Left colon (tissue), 2 donors: ENCODE measurements at regions not wholly inside any gene's neighbourhood (a gene's known extent, or its start where the extent isn't known, plus 50 kb on each side); places are given as distances from the start of the nearest gene placed in this dataset.

ENCODE experiments used
- ATAC-seq: fragments of 200-7000 bp; cut with Tn5 transposase; one replicate; pipeline ENCODE4 v1.9.1; 2020; ENCODE audit warnings: mild to moderate bottlenecking, moderate library complexity
- DNase-seq, 2 donors: peaks; one replicate each; pipeline ENCODE4 v3.0.0-alpha.2; 2020
- intact Hi-C, 2 donors: fragments of 100-400 bp; cut with DNase I in 1 of 2; cut with micrococcal nuclease in 1 of 2; formaldehyde crosslinking; loops; one replicate each; pipeline versions ENCODE4 v1.11.2 to v1.14.0; 2022; cut with DNase I, micrococcal nuclease
- donor health status: DM: no; HTN: no; CAD: no.
- donor health status: DM: yes; HTN: yes; CAD: no.

DNA sequence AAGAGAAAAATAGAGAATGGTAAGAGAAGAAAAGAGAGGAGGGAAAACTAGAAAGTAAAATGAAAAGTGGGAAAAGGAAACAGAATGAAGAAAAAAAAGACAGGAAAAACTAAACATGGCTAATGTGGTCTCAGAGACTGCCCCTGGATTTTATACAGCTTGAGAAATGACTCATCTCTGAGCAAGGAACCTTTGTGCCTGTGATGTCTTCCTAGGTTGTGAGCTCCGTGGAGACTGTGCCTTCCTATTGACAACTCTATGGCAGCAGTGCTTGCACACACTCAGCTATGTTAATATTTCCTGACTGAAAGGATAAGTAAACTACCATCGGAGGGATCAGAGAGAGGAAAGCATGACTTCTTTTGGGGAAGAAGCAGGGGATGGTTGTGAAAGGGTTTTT lies 203.8 kb downstream of the RDH14 start:
- no peak for DNase-seq
- intact Hi-C loops: no loop called here
- ATAC-seq: no peak

DNA sequence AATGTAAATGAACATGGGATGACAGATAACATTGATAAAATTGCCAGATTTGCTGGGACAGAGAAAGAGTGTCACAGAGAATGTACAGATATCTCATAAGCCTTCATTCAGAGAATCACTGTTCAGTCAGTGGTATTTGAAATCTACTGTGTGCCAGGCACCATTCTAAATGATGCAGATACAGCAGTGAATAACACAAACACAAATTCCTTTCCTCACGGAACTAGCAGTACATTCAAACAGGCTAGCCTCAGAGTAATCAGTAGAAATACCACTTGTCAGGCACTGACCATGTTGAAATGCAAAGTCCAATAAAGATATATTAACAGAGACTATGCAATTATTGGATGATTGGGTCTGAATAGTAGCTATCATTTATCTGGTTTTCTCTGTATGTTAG lies 211.0 kb downstream of the RDH14 start:
- ATAC-seq (no peak), DNase-seq (no peak)
- intact Hi-C loops: no loop called here

DNA sequence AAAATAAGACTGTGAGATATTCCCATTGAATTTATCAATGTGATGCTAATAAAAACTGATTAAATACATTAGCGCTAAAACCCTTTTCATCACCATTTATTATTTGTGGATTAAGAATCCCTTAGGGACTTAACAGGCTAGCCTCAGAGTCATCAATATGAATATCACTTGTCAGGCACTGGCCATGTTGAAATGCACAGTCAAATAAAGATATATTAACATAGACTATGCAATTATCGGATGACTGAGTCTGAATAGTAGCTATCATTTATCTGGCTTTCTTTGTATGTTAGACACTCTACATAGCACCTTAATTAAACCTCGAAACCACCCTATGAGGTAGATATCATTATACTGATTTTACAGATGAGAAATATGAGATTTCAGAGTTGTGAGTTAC lies 213.6 kb downstream of the RDH14 start:
- no peak for DNase-seq
- intact Hi-C loops: no loop called here

DNA sequence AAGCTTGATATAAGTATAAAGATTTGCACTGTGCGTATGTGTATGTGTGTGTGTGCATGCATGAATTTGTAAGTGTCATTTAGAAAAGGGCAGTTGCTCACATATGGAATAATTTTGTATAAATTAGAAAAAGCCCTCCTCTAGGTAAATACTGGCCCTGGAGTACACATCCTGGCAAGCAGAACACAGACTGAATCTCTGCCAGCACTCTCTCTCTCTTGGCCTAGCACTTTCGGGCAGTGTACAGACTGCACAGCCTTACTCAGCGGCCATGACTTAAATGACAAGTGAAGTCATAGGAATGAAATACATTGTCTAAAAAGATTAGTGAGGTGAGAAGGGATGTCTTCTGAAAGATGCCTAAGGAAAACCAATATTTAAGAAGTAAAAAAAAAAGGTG lies 214.1 kb downstream of the RDH14 start:
- ATAC-seq (no peak), DNase-seq (no peak)
- intact Hi-C loops: no loop called here

More for the DNA sequence above, 213.6 kb downstream of the RDH14 start:
- ATAC-seq: no peak

DNA sequence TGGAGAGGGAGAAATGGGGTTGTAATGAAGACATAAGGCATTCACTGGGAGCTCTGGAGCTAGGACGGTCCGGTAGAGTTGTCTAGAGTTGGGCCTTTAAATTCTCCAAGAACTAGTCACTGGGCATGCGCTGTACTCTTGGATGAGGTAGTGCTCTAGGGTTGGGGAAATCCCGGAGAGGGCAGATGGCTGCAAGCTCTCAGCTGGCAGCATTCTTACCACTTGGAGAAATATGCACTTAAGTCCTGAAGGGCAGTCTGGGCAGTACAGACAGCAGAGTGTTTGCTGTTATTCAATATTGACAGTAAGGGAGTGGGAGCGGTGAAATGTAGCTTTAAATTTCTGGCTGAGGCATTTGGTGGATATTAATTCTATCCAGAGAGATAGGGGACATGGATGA lies 214.6 kb downstream of the RDH14 start:
- ATAC-seq: peak; percentile 56
- peak in 1 of 2 donors; percentile 5 for DNase-seq
- intact Hi-C loops: no loop called here

DNA sequence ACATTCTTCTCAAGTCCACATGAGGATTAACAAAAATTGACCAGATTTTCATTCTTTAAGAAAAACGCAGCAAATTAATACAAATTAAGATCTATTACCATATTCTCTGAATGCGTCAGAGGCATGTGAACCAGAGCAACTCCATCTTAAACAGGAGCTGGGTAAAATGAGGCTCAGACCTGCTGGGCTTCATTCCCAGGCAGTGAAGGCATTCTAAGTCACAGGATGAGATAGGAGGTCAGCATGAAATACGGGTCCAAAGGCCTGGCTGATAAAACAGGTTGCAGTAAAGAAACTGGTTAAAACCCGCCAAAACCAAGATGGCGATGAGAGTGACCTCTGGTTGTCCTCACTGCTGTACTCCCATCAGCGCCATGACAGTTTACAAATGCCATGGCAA lies 217.6 kb downstream of the RDH14 start:
- DNase-seq: no peak
- no peak for ATAC-seq
- intact Hi-C loops: no loop called here

DNA sequence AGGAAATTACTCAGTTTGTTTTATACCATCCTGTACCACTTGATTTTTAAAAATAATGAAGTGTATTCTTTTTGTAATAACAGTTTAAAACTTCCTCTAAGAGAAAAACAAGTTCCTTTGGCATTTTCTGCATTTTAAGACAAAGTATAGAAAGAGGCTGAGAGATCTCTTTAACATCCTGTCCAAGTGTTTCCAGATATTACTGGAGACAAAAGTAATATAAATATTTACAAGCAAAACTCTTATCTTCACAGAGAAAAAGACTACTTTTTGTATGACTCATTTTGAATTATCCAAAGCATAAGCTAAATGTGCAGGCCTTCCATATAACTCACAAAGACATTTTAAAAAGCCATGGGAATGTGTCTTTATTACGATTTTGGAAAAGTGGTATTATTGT lies 221.1 kb downstream of the RDH14 start:
- DNase-seq: no peak
- ATAC-seq: no peak
- intact Hi-C loops: no loop called here

DNA sequence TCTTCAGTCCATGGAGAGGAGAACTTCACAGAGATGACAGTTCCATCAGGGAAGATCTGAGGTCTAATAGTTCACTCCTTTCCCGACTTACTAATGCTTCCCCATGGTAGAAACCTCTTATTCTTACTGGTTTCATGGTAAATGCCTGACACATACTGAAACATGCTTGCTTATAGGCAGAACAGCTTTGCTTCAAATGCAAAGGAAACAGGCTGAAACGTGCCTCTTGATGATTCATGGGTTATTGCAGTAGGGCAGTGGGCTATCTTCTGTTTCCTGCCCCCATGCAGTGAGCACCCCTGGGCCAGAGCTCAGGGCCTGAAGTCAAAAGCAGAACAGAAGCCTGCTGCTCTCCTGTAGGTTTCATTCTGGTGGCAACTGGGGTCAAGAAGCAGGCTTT lies 223.5 kb downstream of the RDH14 start:
- ATAC-seq: no peak
- DNase-seq: no peak
- intact Hi-C loops: no loop called here

DNA sequence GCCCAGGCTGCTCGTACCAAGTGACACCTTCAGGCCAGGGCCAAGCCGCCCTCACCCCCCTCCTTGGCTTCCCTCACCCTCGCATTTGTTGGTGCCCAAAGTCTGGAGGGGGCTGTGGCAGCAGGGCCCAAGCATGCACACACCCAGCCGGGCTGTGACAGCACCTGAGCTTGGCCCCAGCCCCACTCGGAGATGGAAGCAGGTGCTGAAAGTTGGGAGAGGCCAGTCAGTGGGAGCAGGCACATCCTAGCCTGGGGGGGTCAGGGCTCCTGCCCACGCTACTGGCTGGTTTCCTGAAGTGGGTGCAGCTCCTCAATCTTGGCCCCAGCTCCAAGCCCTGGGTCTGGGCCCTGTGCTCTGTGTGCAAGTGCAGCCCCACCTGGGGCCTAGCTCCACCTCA lies 228.0 kb downstream of the RDH14 start:
- DNase-seq (no peak), ATAC-seq (no peak)
- intact Hi-C loops: no loop called here

DNA sequence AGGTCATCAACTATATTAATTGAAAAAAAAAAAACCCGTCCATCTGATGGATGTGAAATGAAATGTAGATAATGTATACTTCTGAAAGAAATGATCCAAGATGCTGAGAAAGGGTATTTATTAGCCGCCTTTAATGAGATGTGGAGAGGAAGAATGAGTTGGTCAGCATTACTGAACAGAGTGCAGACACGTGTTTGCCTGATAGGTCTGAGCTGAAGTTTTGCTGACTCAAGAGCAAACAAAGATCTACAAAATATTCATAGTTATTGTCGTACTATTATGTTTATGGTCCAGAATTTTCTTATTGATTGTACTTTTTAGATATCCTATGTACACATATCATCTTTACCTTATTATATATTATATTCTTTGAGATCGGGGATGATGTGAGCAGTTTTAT lies 235.3 kb downstream of the RDH14 start:
- intact Hi-C loops: no loop called here
- DNase-seq (no peak), ATAC-seq (no peak)

DNA sequence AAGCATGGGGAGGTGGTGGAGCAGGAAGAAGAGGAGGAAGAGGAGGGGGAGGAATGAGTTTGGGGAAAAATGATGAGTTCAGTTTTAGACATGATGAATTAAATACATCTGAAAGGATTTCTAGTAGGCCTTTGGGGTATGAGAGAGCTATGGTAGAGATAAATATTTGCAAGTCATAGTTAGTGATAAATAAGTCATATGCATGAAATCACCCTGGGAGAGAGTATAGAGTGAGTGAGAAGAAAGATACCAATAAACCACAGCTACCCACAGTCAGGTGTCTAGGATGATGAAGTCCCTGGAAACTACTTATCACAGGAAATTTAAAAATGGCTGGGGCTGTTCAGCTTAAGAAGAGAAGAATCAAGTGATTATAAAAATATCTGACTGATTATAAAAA lies 240.5 kb downstream of the RDH14 start:
- no peak for ATAC-seq
- DNase-seq: no peak
- intact Hi-C loops: no loop called here

DNA sequence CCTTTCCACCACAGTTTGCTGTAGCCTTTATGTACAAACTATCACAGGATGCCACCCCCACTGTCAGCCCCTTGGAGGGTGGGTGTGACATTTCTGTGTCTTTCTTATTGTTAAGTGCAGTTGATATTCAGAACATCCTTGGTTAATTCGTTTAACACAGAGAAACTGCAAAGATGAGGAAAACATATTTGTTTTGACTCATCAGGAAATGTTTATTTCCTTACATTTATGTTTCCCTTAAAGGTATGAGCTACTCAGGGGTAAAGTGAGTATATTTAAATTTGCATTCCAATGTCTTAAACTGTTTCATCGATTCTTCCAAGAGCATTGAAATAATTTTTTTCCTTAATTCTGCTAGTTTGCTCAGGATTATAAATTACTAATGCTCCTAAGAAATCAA lies 243.4 kb downstream of the RDH14 start:
- DNase-seq: no peak

DNA sequence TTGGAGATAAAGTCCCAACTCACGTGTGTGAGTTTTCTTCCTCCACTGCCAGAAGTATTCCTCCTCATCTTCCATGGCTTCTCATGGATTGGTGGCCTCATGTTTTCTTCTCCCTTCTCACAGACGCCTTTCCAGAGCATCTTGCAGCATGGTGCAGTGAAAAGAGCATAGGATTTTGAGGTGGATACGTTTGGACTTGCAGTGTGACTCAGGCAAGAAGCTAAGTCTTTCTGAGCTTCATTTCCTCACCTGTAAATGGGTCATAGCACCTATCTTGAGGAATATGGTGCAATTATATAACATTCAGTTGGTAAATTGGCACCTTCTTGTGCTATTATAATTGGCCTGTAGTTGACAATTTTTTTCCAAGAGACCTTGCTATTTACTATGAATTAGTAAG lies 247.6 kb downstream of the RDH14 start:
- intact Hi-C loops: no loop called here
- ATAC-seq (no peak), DNase-seq (no peak)

More for the DNA sequence above, 243.4 kb downstream of the RDH14 start:
- intact Hi-C loops: no loop called here
- ATAC-seq: no peak

DNA sequence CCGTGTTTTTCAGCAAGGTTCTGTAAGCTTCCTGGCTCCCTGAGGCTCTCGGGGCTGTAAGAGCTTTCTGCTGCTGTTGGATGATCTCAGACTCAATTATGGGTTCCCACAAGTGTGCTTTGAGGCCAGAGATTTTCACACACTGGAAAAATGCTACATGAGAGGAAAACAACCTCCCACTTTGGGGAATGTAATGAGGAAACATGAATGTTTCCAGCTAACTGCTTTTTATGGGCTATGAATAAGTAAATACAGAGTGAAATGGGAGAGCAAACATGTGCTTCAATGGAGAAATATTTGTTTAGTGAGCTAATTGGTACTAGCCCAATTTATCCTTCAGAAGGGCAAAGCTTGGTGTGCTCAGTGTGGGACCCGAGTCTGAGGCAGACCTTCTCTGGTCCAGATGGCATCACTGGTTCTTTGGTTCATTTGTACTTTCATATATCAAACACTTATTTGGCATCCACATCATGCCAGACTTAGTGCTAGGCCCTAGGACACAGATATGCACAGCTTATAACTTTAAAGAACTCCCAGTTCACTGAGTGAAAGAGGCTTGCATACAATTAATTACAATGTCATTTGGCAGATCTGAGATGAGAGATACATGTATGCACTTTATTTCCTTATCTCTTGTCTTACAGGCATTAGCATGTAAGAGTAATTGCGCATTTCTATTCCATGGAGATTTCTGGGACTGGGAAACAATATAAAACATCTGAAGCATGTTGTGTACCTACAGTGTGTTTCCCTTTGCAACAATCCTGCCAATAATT lies 248.8 kb downstream of the RDH14 start:
- ATAC-seq (peak; percentile 55), DNase-seq (no peak)
- intact Hi-C loops: no loop called here

DNA sequence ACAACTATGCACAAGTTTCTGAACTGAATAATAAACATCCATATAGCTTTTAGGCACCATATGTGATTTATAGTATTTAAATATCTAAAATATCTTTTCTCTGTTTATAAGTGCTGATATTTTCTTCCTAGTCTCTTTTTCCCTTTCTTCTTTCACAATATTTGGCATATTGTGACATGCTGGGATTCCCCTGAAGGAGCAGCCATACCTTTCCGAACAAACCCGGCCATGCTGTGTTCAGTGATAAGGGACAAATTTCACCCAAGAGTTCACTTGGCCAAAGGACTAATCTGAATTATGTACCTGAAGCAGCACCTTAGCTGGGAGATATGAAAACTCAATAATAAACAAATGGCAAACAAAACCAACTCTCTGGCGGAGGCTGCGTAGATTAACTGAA lies 250.8 kb downstream of the RDH14 start:
- intact Hi-C loops: no loop called here
- no peak for DNase-seq
- no peak for ATAC-seq

DNA sequence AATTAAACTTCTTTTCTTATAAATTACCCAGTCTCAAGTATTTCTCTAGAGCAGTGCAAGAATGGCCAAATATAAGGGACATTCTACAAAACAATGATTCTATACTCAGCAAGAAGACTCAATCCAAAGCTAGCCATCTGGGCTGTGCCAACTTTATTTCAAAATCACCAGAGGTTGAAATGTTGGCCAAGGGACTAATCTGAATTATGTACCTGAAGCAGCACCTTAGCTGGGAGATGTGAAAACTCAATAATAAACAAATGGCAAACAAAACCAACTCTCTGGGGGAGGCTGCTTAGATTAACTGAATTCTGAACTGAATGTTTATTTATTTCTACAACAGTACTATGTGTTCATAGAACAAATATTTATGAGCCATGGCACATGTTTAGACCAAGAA lies 251.3 kb downstream of the RDH14 start:
- ATAC-seq: no peak

DNA sequence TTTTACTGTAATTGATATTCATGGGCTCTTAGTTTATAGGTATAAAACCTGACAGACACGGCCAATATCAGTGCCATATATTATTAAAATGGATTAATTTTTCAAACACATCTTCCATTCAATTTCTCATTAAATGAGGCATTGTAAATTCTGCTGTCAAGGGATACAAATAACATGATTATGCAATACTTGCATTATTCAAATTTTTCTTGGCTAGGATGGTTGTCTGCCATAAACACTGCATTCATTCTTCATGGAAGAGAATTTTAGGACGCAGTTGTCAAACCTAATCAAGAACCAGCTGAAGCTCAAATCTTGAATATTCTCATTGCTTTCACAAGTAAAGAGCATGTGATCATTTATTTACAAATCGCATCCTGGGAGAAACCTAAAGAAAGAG lies 255.6 kb downstream of the RDH14 start:
- intact Hi-C loops: no loop called here
- no peak for ATAC-seq
- DNase-seq: no peak

More for the DNA sequence above, 251.3 kb downstream of the RDH14 start:
- intact Hi-C loops: no loop called here
- DNase-seq: no peak

DNA sequence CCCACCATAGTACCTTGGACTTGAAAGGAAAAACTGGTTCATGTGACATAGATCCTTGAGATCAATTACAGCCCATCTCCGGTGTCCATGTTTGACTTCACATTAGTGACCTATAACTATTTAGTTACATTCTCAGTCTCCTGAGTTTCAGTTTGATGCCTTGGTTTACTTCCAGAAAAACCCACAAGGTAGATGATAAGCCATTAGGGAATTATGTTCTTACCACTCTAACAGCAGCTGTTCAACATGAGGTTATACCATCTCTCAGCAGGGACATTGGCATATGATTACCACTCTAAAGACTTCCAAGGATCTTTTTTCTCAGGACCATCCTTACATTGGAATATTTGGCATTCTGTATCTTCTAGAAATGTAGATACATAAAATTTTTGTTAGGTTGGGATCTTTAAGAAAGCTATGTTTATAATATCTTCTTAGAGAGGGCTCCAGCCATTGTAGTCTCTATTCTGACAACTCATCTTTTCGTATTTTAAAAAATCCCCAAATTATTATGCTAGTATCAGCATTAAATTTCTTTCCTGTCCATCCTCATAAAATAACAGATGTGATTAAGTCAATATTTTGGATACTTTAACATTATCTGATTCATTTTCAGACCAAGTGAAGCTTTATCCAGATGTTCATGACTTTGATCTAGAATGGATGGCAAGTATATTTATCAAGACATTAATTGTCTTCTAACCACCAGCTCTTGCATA lies 258.9 kb downstream of the RDH14 start:
- ATAC-seq: no peak
- no peak for DNase-seq
- intact Hi-C loops: no loop called here

DNA sequence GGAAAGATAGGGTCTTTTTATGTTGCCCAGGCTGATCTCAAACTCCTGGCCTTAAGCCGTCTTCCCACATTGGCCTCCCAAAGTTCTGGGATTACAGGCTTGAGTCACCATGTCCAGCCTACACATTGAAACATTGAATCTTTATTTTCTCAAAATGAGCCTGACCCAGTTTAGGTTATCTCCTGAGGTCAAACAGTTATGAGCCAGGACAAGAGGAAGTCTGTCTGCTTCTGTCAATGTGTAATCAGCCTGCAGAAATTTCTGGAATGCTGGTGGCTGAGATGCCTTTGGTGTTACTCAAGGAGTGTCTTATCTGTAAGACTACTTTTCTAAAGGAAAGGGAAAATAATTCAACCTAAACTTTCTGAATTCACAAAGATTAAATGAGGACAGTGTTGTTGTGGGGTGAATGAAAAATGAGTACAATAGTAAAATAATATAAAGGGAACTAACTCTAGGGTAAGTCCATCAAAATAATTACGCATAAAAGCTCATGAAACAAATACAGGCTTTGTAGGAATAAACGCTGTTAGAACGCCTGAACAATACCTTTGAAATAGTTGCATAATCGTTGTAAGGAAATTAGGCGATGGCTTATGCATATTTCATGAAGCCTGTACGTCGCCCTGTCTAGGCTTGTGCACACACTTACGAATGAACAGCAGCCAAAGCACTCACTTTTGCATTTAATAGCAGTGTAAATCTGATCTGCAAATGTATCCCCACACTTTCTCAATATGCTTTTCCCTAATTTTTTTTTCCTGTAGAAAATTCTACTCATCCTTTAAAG lies 260.8 kb downstream of the RDH14 start:
- DNase-seq: no peak
- intact Hi-C loops: no loop called here
- no peak for ATAC-seq

DNA sequence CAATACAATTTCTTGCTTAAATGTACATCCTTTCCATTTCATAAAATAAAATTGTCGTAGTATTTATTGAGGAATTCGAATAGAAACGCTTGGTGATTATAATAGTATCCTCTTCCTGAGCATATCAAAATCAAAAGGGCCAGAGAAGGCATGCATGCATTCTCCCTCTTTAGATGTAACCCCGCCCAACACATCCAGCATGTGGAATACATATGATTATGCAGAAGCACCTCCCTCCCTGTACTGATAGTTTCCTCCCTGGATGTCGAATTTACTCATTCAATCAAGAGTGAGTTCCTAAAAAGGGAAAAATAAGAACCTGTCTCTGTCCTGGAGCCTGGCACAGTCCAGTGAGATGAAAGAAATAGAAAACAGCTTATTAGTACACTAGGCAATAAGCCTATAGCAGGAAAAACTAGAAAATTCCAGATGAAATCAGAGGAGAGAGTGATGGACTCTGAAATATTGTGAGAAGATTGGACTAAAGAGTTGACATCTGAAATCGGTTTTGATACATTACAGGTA lies 262.9 kb downstream of the RDH14 start:
- DNase-seq: no peak
- intact Hi-C loops: no loop called here
- no peak for ATAC-seq
